Kidney glomerular epithelial cell (primary cell): ENCODE measurements at regions not wholly inside any gene's neighbourhood (a gene's known extent, or its start where the extent isn't known, plus 50 kb on each side); places are given as distances from the start of the nearest gene placed in this dataset.
"Not testable (repeated sequence)": the region's sequence is repeated elsewhere in the genome, so short reads cannot be mapped to it uniquely, and the experiment has no call there.

Source experiments
- DNase-seq: peaks from one replicate; lab custom pipeline; 2025; lab: John Stamatoyannopoulos, UW

GRCh38 chr3:197459571-197459970 lies 96.2 kb downstream of the BDH1 start:
- not testable (repeated sequence) for DNase-seq

- no peak for DNase-seq
These were observed 96.8 kb downstream of the BDH1 start for GRCh38 chr3:197458906-197459470.

GRCh38 chr3:197458179-197458707 lies 97.5 kb downstream of the BDH1 start:
- no peak for DNase-seq

DNA sequence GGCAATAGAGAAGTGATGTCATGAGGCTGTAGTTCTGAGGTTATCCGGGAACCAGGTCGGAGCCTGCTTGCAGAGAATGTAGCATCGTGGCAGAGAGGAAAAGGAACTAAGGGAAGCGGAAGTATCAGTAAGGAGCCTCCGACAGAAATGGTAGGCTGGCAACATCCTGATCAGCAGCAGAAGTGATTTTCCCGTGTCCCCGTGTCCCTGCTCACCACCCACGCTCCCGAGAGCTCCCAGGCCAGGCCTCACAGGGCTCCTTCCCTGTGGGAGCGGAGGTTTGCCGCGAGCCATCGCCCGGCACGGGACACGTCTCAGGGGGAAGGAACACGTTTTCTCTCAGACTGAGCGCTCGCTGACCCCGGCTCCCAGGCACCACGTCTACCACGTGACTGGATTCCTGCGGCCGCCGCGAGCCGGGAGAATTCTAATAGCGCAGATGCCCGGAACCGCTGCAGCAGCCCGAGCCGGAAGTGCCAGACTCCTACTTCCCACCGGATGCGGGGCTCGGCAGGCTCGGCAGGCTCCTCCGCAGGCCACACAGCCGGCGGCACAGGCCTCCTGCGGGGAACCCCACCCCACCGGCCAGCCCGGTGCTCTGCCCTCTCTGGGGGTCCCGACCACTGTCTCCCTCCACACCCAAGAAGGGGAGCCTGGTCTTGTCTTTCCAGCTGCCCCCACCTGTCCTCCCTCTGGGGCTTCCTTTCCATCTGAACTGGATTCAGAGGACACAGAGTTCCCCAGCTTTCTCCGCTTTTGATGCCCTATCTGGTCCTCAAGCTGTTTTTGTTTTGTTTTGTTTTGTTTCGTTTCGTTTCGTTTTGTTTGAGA lies 99.3 kb downstream of the BDH1 start:
- no peak for DNase-seq

DNA sequence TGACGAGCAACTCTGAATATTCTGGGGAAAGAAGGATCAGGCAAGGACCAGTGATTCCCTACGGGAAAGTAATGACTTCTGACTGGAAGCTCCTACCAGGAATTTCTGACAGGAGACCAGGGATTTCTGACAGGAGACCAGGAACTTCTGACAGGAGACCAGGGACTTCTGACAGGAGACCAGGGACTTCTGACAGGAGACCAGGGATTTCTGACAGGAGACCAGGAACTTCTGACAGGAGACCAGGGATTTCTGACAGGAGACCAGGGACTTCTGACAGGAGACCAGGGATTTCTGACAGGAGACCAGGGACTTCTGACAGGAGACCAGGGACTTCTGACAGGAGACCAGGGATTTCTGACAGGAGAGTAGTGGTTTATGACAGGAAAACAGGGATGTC lies 100.9 kb downstream of the BDH1 start:
- DNase-seq: not testable (repeated sequence)

DNA sequence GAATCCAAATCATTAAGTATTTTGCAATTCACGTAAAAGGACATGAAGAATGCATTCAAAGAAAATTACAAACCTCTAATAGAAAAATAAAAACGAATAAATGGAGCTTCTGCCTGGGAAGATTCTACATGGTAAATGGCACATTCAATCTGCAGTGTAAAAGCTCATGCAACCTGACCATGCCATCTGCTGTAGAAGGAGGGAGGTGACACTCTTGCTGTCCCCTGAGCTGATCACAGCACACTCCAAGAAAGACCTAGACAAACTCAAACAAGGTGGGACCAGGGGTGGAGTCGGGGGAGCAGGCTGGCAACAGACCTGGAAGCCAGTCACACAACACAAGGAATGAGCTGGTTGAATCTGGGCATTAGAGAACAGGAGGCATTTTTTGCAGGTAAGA lies 101.8 kb downstream of the BDH1 start:
- DNase-seq: no peak

DNA sequence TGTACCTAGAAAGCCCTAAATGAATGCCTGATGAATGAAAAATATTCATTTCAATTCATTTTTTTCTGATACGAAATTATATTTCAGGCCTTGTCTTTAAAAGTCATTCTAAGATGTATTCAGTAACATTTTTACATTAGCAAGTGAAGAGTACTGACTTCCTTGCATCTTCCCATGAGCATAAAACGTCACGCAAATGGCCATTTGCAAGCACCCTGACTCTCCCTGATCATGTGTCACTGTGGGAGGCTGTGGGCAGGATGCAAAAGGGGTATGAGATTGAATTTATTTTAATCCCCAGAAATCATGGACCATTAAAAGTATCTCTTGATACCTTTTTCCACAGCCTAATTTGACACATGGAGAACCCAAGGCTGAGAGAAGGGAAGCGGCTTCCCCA lies 105.0 kb downstream of the BDH1 start:
- no peak for DNase-seq

- DNase-seq: no peak
These were observed 105.5 kb downstream of the BDH1 start for GRCh38 chr3:197450308-197450707.

GRCh38 chr3:197449181-197449580 lies 106.6 kb downstream of the BDH1 start:
- DNase-seq: not testable (repeated sequence)

- DNase-seq: not testable (repeated sequence)
These were observed 108.0 kb downstream of the BDH1 start for GRCh38 chr3:197447781-197448180.

DNA sequence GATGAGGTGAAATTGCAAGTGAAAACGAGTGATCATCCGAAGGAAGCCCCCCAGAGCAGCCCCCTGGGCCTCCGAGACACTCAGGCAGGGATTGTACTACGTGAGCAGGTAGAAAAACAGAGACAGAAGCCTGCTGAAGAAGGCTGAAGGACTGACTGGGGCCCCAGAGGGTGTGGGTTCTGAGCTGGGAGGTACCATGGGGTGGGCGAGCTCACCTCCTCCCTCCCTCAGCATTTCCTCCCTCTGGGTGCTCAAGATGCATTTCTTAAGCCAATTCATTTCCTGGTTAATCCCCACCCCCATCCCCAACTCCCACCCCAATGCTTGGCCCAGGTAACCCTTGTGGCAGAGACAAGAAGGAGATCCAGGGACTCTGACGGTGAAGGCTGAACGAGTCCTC lies 108.7 kb downstream of the BDH1 start:
- DNase-seq: no peak

DNA sequence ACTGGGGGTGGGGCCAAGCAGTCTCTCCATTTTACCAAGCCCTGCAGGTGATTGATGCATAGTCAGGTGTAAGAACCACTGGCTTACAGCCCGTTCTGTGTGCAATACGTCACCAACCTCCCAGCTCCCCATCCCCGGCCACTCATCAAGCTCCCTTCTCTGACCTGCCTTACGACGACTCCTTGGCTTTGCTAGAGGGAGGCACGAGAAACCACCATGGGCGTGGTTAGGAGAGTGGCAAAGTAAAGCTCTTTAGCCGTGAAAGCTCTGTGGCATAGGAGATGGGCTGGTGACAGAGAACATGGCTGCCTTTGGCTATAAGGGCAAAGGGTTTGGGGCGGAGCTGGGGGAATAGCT lies 109.1 kb downstream of the BDH1 start:
- no peak for DNase-seq

- DNase-seq: no peak
These were observed 109.7 kb downstream of the BDH1 start for GRCh38 chr3:197445896-197446699.

DNA sequence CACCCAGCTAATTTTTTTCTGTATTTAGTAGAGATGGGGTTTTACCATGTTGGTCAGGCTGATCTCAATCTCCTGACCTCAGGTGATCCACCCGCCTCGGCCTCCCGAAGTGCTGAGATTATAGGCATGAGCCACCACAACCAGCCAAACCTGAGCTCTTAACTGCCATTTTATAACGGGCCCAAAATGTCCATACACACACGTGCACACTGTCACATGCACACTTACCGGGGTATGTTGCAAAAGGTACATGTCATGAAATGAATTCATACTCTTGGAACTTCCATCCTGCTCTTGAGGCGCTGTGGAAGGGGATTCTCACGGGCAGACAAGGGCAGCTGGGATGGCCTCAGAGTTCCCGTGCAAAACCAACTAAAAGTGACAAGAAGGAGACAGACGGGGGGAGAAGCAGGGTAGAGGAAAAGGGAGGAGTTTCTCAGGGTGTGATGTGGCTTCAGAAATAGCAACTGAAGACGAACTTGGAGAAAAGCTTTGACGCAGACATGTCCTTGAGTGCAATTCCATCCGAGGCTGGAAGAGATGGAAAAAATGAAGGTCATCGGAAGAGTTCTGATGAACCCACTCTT lies 110.9 kb downstream of the BDH1 start:
- DNase-seq: no peak

DNA sequence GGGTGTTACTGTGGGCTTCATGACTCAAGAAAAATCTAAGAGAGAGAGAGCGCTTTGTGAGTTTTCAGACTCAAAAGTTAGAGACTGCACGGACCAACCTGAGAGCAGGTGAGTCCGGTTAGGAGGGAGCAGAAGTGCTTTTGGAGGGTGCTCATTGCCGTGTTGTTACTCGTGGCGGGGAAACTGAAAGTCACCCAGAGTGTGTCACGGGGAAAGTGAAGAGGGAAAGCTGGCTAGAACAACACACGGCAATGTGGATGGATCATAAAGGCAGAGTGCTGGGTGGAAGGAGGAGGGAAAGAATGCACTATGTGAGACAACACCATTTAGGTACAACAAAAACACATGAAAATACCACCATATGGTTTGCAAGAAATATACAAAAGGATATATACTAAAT lies 112.3 kb downstream of the BDH1 start:
- no peak for DNase-seq

DNA sequence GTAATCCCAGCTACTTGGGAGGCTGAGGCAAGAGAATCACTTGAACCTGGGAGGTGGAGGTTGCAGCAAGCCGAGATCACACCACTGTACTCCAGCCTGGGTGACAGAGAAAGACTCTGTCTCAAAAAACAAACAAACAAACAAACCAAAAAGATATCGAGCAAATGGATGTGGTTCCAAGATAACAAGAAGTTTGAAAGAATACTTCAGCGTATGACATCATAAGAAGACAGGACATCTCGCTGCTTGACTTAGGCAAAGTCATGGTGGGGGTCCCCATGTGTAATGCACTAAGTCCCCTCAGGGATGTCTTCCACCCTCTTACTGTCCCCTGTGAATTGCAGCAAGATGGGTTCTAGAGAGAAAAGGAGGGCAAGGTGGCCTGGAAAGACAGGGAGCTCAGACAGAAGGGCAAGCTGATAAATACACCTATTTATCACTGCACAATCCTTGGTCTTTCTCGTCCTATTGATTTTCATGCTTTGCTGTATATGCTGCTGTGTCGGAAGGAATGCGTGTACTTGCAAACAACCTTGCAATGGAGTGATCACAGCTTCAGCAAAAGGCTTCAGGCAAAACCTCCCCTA lies 115.0 kb downstream of the BDH1 start:
- DNase-seq: no peak

DNA sequence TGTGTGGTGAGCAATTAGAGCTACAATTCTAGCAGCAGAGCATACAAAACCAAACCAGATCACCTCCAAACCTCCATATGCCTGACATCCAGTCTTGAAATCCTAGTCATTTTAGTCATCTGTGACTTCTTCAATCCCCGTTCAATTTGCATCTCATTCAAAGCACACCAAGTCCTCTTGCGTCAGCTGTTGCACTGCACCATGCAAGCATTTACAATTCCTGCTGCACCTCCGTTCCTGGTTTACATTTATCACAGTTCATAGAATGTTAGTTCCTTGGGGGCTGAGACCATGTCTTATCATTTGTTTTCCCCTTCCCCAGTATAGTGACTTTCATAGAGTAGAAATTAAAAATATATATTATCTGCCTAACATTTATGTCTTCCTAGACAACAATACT lies 116.9 kb downstream of the BDH1 start:
- DNase-seq: no peak

GRCh38 chr3:197435426-197435825 lies 120.3 kb downstream of the BDH1 start:
- DNase-seq: no peak

- DNase-seq: no peak
These were observed 120.9 kb downstream of the BDH1 start for GRCh38 chr3:197434830-197435229.

- DNase-seq: no peak
These were observed 123.2 kb downstream of the BDH1 start for GRCh38 chr3:197432384-197433127.

- no peak for DNase-seq
These were observed 124.3 kb downstream of the BDH1 start for GRCh38 chr3:197431346-197431910.
